GM10248 (cell line): ENCODE measurements at regions not wholly inside any gene's neighbourhood (a gene's known extent, or its start where the extent isn't known, plus 50 kb on each side); places are given as distances from the start of the nearest gene placed in this dataset.

Source experiments
- CTCF ChIA-PET: fragments of 300-600 bp; sonication (Branson Sonifier 250); formaldehyde crosslinking; extraction: SDS; loops from one replicate; lab custom pipeline; 2021; ENCODE audit warnings: antibody characterized with exemption; lab: Yijun Ruan, JAX
- POLR2A ChIA-PET: fragments of 350-650 bp; sonication (Branson Sonifier 250); formaldehyde crosslinking; extraction: SDS; loops from one replicate; lab custom pipeline; 2020; ENCODE audit warnings: antibody characterized with exemption; lab: Yijun Ruan, JAX
- DNase-seq: peaks from one replicate; pipeline ENCODE4 v3.0.0; 2012; ENCODE audit errors: extremely low spot score
- TF ChIP-seq, protein P1 (sequence below): IDR thresholded peaks from 2 replicates; pipeline ENCODE4 v1.5.1; 2012; ENCODE audit warnings: mild to moderate bottlenecking, low read depth; ENCODE audit errors: extremely low read depth, missing control alignments, control extremely low read depth

DNA sequence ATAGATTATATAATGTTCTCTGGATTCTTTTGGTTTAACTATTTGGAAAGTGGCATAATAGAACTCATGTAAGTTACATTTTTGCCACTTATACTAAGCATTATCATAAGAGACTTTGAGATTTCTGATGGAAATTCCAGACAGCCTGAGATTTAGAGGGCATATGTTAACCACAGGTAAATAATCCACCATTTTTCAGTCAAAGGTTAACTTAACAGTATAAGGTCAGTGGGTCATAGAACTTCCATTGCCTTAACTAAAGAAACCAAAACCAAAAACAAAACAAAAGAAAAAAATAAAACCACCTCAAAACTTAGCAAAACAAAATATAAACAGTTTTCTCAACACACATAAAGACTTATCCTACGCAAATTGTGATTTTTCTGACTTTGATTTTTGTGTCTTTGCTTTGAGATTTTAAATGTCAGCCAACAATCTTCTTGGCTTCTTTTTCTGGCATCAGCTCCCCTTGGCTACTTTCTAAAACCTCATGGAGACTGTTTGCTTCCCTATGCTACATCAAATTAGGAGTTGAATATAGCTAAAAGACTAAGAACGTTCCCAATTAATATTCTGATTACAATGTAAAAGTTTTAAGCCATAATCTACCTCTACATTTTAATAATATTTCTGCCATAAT, 430.1 kb upstream of the DAB2 start:
- ChIA-PET POLR2A (no interaction called here), CTCF (no interaction called here)
- TF ChIP-seq, protein P1, sequence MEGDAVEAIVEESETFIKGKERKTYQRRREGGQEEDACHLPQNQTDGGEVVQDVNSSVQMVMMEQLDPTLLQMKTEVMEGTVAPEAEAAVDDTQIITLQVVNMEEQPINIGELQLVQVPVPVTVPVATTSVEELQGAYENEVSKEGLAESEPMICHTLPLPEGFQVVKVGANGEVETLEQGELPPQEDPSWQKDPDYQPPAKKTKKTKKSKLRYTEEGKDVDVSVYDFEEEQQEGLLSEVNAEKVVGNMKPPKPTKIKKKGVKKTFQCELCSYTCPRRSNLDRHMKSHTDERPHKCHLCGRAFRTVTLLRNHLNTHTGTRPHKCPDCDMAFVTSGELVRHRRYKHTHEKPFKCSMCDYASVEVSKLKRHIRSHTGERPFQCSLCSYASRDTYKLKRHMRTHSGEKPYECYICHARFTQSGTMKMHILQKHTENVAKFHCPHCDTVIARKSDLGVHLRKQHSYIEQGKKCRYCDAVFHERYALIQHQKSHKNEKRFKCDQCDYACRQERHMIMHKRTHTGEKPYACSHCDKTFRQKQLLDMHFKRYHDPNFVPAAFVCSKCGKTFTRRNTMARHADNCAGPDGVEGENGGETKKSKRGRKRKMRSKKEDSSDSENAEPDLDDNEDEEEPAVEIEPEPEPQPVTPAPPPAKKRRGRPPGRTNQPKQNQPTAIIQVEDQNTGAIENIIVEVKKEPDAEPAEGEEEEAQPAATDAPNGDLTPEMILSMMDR: no peak
- no peak for DNase-seq

DNA sequence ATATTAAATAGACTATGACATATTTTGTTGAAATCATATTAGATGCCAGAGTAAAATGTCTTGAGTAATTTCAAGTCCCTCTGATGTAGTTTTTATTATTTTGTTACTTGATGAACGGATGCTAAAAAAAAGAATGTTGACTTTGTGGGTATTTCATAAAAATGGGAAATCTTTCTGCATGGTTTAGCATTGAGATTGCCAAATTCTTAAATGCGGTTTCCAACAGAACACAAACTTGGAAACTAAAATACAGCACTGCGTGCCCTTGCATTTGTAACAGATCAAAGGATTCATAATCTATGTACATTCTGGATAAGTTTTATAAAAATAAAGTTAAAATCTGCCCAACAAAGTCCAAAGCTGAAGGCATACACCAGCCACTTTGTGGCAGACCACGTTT, 425.5 kb upstream of the DAB2 start:
- TF ChIP-seq, protein P1: no peak
- no peak for DNase-seq
- ChIA-PET POLR2A (no interaction called here), CTCF (no interaction called here)

DNA sequence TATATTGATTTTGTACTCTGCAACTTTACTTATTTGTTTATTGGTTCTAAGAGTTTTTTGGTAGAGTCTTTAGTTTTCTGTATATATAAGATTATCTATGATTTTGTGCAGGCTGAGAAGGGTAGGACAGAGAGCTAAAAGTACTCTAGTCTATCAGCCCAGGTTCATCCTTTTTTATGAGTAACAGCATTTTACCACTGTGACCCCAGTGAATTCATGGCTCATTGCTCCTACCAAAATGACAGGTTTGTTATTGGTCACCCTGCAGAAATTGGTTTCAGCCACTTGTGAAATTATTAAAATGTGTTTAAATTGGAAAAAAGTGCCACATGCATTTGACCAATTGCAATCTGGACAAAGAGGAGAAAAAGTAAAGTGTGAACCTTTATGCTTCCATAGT, 421.4 kb upstream of the DAB2 start:
- CTCF ChIA-PET: interaction anchor here (0.7 kb wide), 1 partner anchor 18 kb away, joined by 3 read pairs; no protein-coding TSS in a partner anchor
- DNase-seq: no peak
- TF ChIP-seq, protein P1: no peak
- POLR2A ChIA-PET: no interaction called here

DNA sequence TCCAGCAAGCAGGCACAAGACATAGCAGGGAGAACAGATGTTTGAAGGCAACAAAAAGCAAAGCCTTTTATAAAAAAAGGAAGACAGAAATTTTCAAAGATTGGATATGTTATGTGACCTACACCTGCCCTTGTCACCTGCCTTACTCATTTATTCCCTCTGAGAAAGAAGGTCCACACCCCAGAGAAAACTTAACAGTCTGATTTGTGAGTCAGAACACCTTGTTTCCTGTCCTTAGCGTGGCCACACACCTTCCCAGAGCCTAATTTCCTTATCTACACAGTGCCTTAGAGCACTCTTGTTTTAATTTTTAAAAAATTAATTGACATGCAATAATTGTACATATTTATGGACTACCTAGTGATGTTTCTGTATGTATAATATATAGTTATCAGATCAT, 419.0 kb upstream of the DAB2 start:
- ChIA-PET CTCF (no interaction called here), POLR2A (no interaction called here)
- TF ChIP-seq, protein P1: no peak
- no peak for DNase-seq

DNA sequence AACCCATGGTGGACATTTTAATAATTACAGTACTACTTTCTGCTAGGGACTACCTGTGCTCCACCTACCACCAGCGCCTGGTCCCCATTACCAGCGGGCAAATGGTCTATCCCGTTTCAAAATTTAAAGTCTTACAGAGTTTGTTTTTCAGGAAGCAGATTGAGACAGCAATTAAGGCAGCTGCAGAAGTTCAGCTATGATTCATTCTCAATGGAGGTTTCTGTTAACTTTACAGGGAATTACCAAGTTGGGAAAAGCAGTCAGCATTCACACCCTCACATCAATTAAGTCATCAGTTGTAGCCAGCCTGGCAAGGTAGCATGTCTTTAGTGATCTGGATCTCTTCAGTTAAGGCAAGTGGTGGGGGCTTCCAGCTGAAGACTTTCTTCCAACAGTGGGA, 410.6 kb upstream of the DAB2 start:
- ChIA-PET CTCF (interaction anchor here (0.9 to 2.9 kb wide), 3 partner anchors 9 to 13 kb away, joined by 3 to 16 read pairs (median 5); no protein-coding TSS in a partner anchor), POLR2A (no interaction called here)
- DNase-seq: no peak
- TF ChIP-seq, protein P1: no peak

DNA sequence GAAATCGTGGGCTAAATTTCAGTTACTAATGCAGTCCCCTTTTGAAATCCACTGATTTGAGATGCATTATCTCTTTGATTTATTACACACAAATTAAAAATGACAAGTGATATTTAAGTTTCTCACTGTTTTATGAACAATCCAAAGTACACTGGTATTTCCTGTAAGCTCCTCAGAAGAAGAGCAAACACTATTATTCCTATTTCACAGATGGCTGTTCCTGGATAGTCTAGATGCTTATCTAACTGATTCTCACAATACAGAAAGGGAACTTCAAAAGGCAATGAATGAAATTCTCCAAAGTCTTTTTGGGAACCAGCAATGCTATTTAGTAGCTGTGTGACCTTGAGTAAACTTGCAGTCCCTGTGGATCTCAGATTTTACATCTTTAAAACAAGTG, 404.7 kb upstream of the DAB2 start:
- ChIA-PET POLR2A (no interaction called here), CTCF (no interaction called here)
- no peak for DNase-seq
- TF ChIP-seq, protein P1: no peak
